ENCODE measurements at regions not wholly inside any gene's neighbourhood (a gene's known extent, or its start where the extent isn't known, plus 50 kb on each side); places are given as distances from the start of the nearest gene placed in this dataset.

DNA sequence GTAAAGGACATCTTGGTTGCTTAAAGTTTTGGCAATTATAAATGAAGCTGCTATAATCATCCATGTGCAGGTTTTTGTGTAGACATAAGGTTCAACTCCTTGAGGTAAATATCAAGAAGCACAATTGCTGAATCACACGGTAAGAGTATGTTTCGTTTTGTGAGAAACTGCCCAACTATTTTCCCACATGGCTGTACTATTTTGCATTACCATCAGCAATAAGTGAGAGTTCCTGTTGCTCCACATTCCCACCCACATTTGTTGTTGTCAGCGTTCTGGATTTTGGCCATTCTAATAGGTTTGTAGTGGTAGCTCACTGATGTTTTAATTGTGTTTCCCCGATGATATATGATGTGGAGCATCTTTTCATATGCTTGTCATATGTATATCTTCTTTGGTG lies 118.5 kb upstream of the KCNMB2 start:
- no peaks in the 10 kb centered on the region for H3K9me3 ChIP-seq
- H3K36me3 ChIP-seq: no peaks in the 10 kb centered on the region
- no peak overlapping the region for H3K27ac ChIP-seq
- H3K4me1 ChIP-seq (ENCODE audit: control insufficient read depth in 1 of 2, insufficient read depth in 1 of 2, low read depth in 1 of 2, low read length in 1 of 2): no peaks in the 10 kb centered on the region
- H3K4me3 ChIP-seq (ENCODE audit: low read depth in 1 of 2, low read length in 1 of 2): no peak overlapping the region
- no peaks in the 10 kb centered on the region for H3K27me3 ChIP-seq
- TF ChIP-seq CTCF (IDR thresholded peaks at IDR 0.05): no peak

- Histone ChIP-seq H3K27ac (no peak overlapping the region), H3K4me3 (ENCODE audit: low read depth in 1 of 2, low read length in 1 of 2) (no peak overlapping the region), H3K9me3 (no peaks in the 10 kb centered on the region), H3K27me3 (no peaks in the 10 kb centered on the region), H3K4me1 (ENCODE audit: control insufficient read depth in 1 of 2, insufficient read depth in 1 of 2, low read depth in 1 of 2, low read length in 1 of 2) (no peaks in the 10 kb centered on the region), H3K36me3 (no peaks in the 10 kb centered on the region)
- no peak for TF ChIP-seq CTCF (IDR thresholded peaks at IDR 0.05)
Measured at GRCh38 chr3:178419071-178419470, 117.2 kb upstream of the KCNMB2 start.

GRCh38 chr3:178420033-178420432 lies 116.2 kb upstream of the KCNMB2 start:
- no peaks in the 10 kb centered on the region for H3K9me3 ChIP-seq
- no peak for TF ChIP-seq CTCF (IDR thresholded peaks at IDR 0.05)
- no peak overlapping the region for H3K27ac ChIP-seq

GRCh38 chr3:178421069-178421468 lies 115.2 kb upstream of the KCNMB2 start:
- no peak overlapping the region for H3K4me3 ChIP-seq (ENCODE audit: low read depth in 1 of 2, low read length in 1 of 2)
- no peaks in the 10 kb centered on the region for H3K36me3 ChIP-seq
- no peaks in the 10 kb centered on the region for H3K9me3 ChIP-seq
- H3K27ac ChIP-seq: no peak overlapping the region
- no peaks in the 10 kb centered on the region for H3K27me3 ChIP-seq
- no peaks in the 10 kb centered on the region for H3K4me1 ChIP-seq (ENCODE audit: control insufficient read depth in 1 of 2, insufficient read depth in 1 of 2, low read depth in 1 of 2, low read length in 1 of 2)
- TF ChIP-seq CTCF (IDR thresholded peaks at IDR 0.05): no peak

More at GRCh38 chr3:178420033-178420432, 116.2 kb upstream of the KCNMB2 start:
- Histone ChIP-seq H3K27me3 (no peaks in the 10 kb centered on the region), H3K4me3 (ENCODE audit: low read depth in 1 of 2, low read length in 1 of 2) (no peak overlapping the region), H3K36me3 (no peaks in the 10 kb centered on the region), H3K4me1 (ENCODE audit: control insufficient read depth in 1 of 2, insufficient read depth in 1 of 2, low read depth in 1 of 2, low read length in 1 of 2) (no peaks in the 10 kb centered on the region)

DNA sequence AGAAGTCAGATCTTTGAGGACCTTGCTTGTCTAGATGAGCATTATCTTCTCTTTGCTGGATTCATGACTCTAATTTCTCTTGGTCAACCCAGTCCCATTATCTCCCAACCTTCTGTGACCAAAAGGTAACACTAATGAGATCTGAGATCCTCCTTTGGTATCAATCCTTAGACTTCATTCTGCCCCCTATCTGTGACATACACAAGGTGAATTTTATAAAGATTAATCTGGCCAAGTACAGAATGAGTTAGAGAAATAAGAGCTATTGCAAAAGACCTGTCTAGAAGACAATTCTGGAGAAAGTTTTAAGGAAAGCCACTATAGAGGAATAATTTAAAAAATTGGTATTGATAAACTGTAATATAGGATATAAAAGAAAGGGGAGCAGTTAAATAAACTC lies 113.8 kb upstream of the KCNMB2 start:
- Histone ChIP-seq H3K27me3 (no peaks in the 10 kb centered on the region), H3K4me3 (ENCODE audit: low read depth in 1 of 2, low read length in 1 of 2) (no peak overlapping the region), H3K27ac (no peak overlapping the region), H3K4me1 (ENCODE audit: control insufficient read depth in 1 of 2, insufficient read depth in 1 of 2, low read depth in 1 of 2, low read length in 1 of 2) (no peaks in the 10 kb centered on the region), H3K36me3 (no peaks in the 10 kb centered on the region), H3K9me3 (no peaks in the 10 kb centered on the region)
- no peak for TF ChIP-seq CTCF (IDR thresholded peaks at IDR 0.05)

DNA sequence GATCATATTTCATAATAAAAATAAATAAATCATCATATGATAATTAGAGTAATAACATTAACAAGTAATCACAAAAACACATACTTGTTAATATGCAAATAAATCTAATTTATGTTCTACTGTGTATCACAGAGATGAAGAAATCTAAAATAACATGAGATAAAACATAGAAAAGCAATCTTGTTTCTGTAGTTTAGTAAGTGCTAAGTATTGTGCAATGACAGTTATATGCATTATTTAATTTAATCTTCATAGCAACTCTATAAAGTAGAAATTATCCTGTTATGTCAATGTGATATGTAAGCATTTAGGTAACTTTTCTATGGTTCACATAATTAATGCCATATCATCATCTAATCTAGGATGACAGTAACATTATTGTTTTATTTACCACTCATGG lies 108.2 kb upstream of the KCNMB2 start:
- no peaks in the 10 kb centered on the region for H3K36me3 ChIP-seq
- H3K9me3 ChIP-seq: no peaks in the 10 kb centered on the region
- H3K4me3 ChIP-seq (ENCODE audit: low read depth in 1 of 2, low read length in 1 of 2): no peak overlapping the region
- no peaks in the 10 kb centered on the region for H3K27me3 ChIP-seq
- H3K4me1 ChIP-seq (ENCODE audit: control insufficient read depth in 1 of 2, insufficient read depth in 1 of 2, low read depth in 1 of 2, low read length in 1 of 2): no peaks in the 10 kb centered on the region
- TF ChIP-seq CTCF (IDR thresholded peaks at IDR 0.05): no peak
- H3K27ac ChIP-seq: no peak overlapping the region
